ENCODE measurements at regions not wholly inside any gene's neighbourhood (a gene's known extent, or its start where the extent isn't known, plus 50 kb on each side); places are given as distances from the start of the nearest gene placed in this dataset.

DNA sequence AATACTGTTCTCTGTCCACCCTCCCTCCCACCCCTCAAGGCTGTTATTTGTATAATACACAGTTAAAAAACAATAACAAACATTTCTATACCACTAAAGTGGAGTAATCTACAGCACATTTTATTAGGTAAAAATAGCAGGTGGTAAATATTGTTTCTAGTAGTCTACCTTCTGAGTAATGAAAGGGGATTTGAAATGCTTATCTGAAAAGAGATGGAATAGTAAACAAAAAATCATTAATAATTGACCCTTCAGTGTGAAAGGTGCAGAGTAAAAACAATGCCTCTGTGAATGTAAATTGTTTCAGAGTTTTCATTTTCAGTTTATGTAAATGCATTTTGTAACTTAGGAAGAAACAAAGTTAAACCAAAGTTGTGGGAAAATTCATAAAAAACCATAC, 321.2 kb downstream of the SLC16A7 start:
- Histone ChIP-seq H3K27me3 (replicated peaks; ENCODE audit: insufficient read depth) (no peaks in the 10 kb centered on the region), H3K36me3 (no peaks in the 10 kb centered on the region), H3K27ac (no peak overlapping the region), H3K4me3 (no peak overlapping the region), H3K4me1 (ENCODE audit: control insufficient read depth in 1 of 2, low read depth in 2 of 2) (no peaks in the 10 kb centered on the region), H3K9me3 (no peaks in the 10 kb centered on the region)
- TF ChIP-seq, protein P1, sequence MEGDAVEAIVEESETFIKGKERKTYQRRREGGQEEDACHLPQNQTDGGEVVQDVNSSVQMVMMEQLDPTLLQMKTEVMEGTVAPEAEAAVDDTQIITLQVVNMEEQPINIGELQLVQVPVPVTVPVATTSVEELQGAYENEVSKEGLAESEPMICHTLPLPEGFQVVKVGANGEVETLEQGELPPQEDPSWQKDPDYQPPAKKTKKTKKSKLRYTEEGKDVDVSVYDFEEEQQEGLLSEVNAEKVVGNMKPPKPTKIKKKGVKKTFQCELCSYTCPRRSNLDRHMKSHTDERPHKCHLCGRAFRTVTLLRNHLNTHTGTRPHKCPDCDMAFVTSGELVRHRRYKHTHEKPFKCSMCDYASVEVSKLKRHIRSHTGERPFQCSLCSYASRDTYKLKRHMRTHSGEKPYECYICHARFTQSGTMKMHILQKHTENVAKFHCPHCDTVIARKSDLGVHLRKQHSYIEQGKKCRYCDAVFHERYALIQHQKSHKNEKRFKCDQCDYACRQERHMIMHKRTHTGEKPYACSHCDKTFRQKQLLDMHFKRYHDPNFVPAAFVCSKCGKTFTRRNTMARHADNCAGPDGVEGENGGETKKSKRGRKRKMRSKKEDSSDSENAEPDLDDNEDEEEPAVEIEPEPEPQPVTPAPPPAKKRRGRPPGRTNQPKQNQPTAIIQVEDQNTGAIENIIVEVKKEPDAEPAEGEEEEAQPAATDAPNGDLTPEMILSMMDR (IDR thresholded peaks at IDR 0.05) = no peak
- DNase-seq (ENCODE audit: low spot score) (no peak), ATAC-seq (ENCODE audit: insufficient number of reproducible peaks, low FRiP score, low read depth) (no peak)

DNA sequence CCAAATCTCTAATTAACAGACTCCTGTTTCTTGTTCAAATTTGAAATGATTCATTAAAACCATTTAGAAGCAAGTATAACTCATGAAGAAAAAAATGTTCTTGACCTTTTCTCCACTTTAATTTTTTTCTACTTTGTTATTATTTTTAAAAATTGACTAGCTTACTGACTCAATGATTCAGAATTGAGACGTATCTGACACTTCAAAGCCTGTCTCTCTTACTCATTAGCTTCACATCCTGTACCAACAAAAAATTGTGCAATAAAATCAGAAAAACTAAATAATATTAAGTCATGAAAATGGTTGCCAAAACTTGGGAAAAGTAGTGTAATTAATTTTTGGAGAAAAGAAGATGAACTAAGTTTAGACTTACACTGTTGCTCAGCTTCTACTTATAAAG, 331.2 kb downstream of the SLC16A7 start:
- TF ChIP-seq, protein P1 (IDR thresholded peaks at IDR 0.05) = no peak
- H3K36me3 ChIP-seq = no peaks in the 10 kb centered on the region
- no peak overlapping the region for H3K4me3 ChIP-seq
- no peaks in the 10 kb centered on the region for H3K9me3 ChIP-seq
- H3K4me1 ChIP-seq (ENCODE audit: control insufficient read depth in 1 of 2, low read depth in 2 of 2) = no peaks in the 10 kb centered on the region
- ATAC-seq (ENCODE audit: insufficient number of reproducible peaks, low FRiP score, low read depth) (no peak), DNase-seq (ENCODE audit: low spot score) (no peak)
- no peak overlapping the region for H3K27ac ChIP-seq
- no peaks in the 10 kb centered on the region for H3K27me3 ChIP-seq (replicated peaks; ENCODE audit: insufficient read depth)

DNA sequence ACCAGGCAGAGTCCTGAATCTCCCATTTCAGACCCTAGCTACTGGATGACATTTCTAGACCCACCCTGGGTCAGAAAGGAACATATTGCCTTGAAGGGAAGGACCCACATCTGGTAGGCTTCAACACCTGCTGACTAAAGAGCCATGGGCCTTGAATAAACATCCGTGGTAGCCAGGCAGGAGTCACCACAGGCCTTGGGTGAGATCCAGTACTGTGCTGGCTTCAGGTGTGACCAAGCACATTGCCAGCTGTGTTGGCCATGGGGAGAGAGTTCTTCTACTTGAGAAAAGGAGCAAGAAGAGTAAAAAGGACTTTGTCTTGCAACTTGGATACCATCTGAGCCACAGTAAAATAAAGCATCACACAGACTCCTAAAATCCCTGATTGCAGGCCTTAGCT, 332.6 kb downstream of the SLC16A7 start:
- no peak for ATAC-seq (ENCODE audit: insufficient number of reproducible peaks, low FRiP score, low read depth)
- H3K4me3 ChIP-seq = no peak overlapping the region
- H3K36me3 ChIP-seq = no peaks in the 10 kb centered on the region
- no peak for DNase-seq (ENCODE audit: low spot score)
- no peaks in the 10 kb centered on the region for H3K9me3 ChIP-seq
- TF ChIP-seq, protein P1 (IDR thresholded peaks at IDR 0.05) = no peak
- H3K4me1 ChIP-seq (ENCODE audit: control insufficient read depth in 1 of 2, low read depth in 2 of 2) = no peaks in the 10 kb centered on the region
- no peak overlapping the region for H3K27ac ChIP-seq
- H3K27me3 ChIP-seq (replicated peaks; ENCODE audit: insufficient read depth) = no peaks in the 10 kb centered on the region

DNA sequence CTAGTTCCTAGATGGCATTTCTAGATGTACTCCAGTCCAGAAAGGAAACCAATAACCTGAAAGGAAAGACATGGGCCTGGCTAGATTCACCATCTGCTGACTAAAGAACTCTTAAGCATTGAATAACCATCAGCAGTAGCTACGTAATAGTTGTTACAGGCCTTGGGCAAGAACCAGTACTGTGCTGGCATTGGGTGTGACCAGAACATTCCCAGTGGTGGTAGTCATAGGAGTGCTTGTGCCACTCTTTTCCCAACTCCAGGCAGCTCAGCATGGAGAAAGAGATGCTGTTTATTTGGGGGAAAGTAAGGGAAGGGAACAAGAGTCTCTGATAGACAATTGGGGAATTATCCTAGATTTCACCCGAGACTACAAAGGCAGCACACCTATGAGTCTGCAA, 333.3 kb downstream of the SLC16A7 start:
- Histone ChIP-seq H3K27me3 (replicated peaks; ENCODE audit: insufficient read depth) (no peaks in the 10 kb centered on the region), H3K4me3 (no peak overlapping the region), H3K27ac (no peak overlapping the region), H3K36me3 (no peaks in the 10 kb centered on the region), H3K4me1 (ENCODE audit: control insufficient read depth in 1 of 2, low read depth in 2 of 2) (no peaks in the 10 kb centered on the region), H3K9me3 (no peaks in the 10 kb centered on the region)
- ATAC-seq (ENCODE audit: insufficient number of reproducible peaks, low FRiP score, low read depth) (no peak), DNase-seq (ENCODE audit: low spot score) (no peak)
- TF ChIP-seq, protein P1 (IDR thresholded peaks at IDR 0.05) = no peak

DNA sequence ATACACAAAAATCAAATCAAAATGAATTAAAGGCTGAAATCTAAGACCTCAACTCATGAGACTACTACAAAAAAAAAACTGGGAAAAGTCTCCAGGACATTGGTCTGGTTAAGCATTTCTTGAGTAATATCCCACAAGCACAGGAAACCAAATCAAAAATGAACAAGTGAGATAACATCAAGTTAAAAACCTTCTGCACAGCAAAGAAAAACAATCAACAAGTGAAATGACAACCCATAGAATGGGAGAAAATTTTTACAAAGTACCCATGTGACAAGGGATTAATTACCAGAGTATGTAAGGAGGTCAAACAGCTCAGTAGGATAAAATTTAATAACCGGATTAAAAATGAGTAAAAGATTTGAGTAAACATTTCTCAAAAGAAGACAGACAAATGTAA, 338.7 kb downstream of the SLC16A7 start:
- ATAC-seq (ENCODE audit: insufficient number of reproducible peaks, low FRiP score, low read depth) = no peak
- no peaks in the 10 kb centered on the region for H3K36me3 ChIP-seq
- no peaks in the 10 kb centered on the region for H3K4me1 ChIP-seq (ENCODE audit: control insufficient read depth in 1 of 2, low read depth in 2 of 2)
- TF ChIP-seq, protein P1 (IDR thresholded peaks at IDR 0.05) = no peak
- H3K27ac ChIP-seq = no peak overlapping the region
- H3K4me3 ChIP-seq = no peak overlapping the region
- H3K9me3 ChIP-seq = no peaks in the 10 kb centered on the region
- DNase-seq (ENCODE audit: low spot score) = no peak
- no peaks in the 10 kb centered on the region for H3K27me3 ChIP-seq (replicated peaks; ENCODE audit: insufficient read depth)

All from thoracic aorta (tissue), 2 donors.